ENCODE measurements at regions not wholly inside any gene's neighbourhood (a gene's known extent, or its start where the extent isn't known, plus 50 kb on each side); places are given as distances from the start of the nearest gene placed in this dataset.

DNA sequence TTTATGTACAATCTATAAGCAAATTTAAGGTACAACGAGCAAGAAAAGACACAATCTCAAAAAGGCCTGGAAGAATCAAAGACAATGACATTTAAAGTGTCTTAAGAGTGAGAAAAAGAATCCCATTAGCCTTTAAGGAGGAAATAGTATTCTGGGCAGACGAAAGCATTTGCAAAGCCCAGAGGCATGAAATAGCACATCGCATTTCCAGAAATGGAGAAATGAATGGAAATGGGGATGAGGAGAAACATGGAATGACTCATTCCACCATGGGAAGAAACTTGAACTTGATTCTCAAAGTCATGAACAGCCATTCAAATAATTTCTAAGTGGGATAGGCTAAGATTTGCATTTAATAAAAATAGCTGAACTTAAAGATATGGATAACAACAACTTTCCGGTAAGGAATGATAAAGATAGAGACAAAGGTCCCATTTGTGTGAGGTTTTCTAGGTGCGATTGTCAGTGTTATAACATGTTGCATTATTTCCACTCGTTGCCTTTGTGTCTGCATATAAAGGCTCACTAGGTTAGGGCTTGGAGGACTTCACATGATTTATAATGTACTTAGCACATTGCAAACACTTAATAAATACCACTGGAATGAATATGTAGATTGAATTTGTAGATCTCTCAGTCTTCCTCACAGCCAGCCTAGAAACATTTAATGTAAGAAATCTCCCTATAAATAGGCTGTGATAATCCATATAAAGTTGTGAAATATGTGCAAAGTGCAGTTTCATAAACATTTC, 310.3 kb upstream of the KLF6 start:
- Histone ChIP-seq H3K36me3 (no peaks in the 10 kb centered on the region), H3K9me3 (no peaks in the 10 kb centered on the region), H3K4me3 (no peak overlapping the region), H3K27me3 (no peaks in the 10 kb centered on the region), H3K27ac (no peak overlapping the region), H3K4me1 (no peaks in the 10 kb centered on the region)
- no peak for DNase-seq (ENCODE audit: low spot score in 2 of 2)
- no peak for TF ChIP-seq EP300 (IDR thresholded peaks at IDR 0.05)
- TF ChIP-seq, protein P1, sequence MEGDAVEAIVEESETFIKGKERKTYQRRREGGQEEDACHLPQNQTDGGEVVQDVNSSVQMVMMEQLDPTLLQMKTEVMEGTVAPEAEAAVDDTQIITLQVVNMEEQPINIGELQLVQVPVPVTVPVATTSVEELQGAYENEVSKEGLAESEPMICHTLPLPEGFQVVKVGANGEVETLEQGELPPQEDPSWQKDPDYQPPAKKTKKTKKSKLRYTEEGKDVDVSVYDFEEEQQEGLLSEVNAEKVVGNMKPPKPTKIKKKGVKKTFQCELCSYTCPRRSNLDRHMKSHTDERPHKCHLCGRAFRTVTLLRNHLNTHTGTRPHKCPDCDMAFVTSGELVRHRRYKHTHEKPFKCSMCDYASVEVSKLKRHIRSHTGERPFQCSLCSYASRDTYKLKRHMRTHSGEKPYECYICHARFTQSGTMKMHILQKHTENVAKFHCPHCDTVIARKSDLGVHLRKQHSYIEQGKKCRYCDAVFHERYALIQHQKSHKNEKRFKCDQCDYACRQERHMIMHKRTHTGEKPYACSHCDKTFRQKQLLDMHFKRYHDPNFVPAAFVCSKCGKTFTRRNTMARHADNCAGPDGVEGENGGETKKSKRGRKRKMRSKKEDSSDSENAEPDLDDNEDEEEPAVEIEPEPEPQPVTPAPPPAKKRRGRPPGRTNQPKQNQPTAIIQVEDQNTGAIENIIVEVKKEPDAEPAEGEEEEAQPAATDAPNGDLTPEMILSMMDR (IDR thresholded peaks at IDR 0.05), result no peak
- no peak for TF ChIP-seq POLR2A (IDR thresholded peaks at IDR 0.05)
- no peak for TF ChIP-seq POLR2AphosphoS5 (IDR thresholded peaks at IDR 0.05)
- 80% methylated on average over 6 of the region's 6 CpGs for WGBS

DNA sequence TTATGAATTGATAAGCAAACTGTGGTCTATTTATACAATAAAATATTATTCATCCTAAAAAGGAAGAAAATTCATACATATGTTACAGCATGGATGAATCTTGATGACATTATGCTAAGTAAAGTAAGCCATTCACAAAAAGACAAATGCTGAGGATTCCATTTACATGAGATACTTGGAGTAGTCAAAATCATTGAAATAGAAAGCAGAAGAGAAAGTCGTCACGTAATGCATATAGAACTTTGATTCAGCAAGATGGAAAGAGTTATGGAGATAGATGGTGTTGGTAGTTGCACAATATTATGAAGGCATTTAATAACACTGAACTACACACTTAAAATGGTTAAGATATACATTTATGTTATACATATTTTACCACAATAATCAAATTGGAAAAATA, 309.7 kb upstream of the KLF6 start:
- WGBS, result 84% methylated on average over 2 of the region's 2 CpGs
- no peak for DNase-seq (ENCODE audit: low spot score in 2 of 2)
- Histone ChIP-seq H3K27me3 (no peaks in the 10 kb centered on the region), H3K27ac (no peak overlapping the region), H3K4me1 (no peaks in the 10 kb centered on the region), H3K4me3 (no peak overlapping the region), H3K9me3 (no peaks in the 10 kb centered on the region), H3K36me3 (no peaks in the 10 kb centered on the region)
- TF ChIP-seq, protein P1 (IDR thresholded peaks at IDR 0.05), result no peak
- TF ChIP-seq POLR2AphosphoS5 (IDR thresholded peaks at IDR 0.05) (no peak), EP300 (IDR thresholded peaks at IDR 0.05) (no peak), POLR2A (IDR thresholded peaks at IDR 0.05) (no peak)

DNA sequence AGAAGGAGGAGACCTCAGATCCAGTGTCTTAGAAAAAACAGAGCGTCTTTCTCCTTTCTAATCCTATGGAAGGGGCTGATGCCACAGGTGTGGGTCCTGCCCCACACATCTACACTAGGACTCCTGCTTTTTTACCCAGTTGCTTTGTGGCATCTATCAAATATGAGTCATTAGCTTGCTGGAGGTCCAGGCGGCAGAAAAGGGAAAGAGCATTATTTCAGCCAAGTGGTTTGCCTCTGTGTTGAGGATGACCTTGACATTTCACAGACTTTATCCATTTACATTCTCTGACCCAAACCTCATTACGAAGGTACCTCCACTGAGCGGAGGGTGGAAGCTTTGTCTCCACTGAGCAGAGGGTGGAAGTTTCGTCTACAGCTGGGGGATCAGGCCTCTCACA, 308.4 kb upstream of the KLF6 start:
- no peaks in the 10 kb centered on the region for H3K4me1 ChIP-seq
- no peak overlapping the region for H3K27ac ChIP-seq
- no peak for DNase-seq (ENCODE audit: low spot score in 2 of 2)
- TF ChIP-seq POLR2A (IDR thresholded peaks at IDR 0.05) (no peak), POLR2AphosphoS5 (IDR thresholded peaks at IDR 0.05) (no peak), EP300 (IDR thresholded peaks at IDR 0.05) (no peak)
- TF ChIP-seq, protein P1 (IDR thresholded peaks at IDR 0.05), result no peak
- no peaks in the 10 kb centered on the region for H3K9me3 ChIP-seq
- no peaks in the 10 kb centered on the region for H3K36me3 ChIP-seq
- no peak overlapping the region for H3K4me3 ChIP-seq
- 93% methylated on average over 5 of the region's 5 CpGs for WGBS
- H3K27me3 ChIP-seq, result no peaks in the 10 kb centered on the region

DNA sequence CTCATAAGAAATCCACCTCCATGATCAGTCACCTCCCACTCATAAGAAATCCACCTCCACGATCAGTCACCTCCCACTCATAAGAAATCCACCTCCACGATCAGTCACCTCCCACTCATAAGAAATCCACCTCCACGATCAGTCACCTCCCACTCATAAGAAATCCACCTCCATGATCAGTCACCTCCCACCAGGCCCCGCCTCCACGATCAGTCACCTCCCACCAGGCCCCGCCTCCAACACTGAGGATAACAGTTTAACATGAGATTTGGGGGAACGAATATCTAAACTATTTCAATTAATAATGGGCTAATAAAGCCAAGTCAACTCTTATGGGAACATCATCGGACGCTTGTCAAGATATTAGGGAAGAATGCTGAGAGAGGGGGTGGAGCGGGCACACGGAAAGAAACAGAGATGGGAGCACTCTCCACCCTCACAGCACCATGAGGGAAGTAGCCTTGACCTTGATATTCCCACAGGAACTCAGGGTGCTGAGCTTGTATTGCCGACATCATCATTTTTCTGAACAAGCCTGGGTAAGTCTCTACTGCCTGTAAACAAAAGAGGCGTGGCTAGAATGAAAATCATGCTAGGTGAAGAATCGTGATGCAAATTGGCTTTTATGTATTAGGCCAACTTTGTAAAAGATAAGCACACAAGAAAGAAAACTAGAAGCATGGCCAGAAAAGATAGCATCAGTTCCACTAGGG, 303.5 kb upstream of the KLF6 start:
- H3K4me1 ChIP-seq, result peaks cover 9% of the 10 kb centered on the region
- TF ChIP-seq EP300 (IDR thresholded peaks at IDR 0.05), result no peak
- TF ChIP-seq POLR2AphosphoS5 (IDR thresholded peaks at IDR 0.05), result no peak
- TF ChIP-seq, protein P1 (IDR thresholded peaks at IDR 0.05), result no peak
- TF ChIP-seq POLR2A (IDR thresholded peaks at IDR 0.05), result no peak
- no peaks in the 10 kb centered on the region for H3K9me3 ChIP-seq
- H3K4me3 ChIP-seq, result no peak overlapping the region
- no peak overlapping the region for H3K27ac ChIP-seq
- H3K27me3 ChIP-seq, result no peaks in the 10 kb centered on the region
- no peak for DNase-seq (ENCODE audit: low spot score in 2 of 2)
- H3K36me3 ChIP-seq, result no peaks in the 10 kb centered on the region
- WGBS, result 87% methylated on average over 14 of the region's 14 CpGs

DNA sequence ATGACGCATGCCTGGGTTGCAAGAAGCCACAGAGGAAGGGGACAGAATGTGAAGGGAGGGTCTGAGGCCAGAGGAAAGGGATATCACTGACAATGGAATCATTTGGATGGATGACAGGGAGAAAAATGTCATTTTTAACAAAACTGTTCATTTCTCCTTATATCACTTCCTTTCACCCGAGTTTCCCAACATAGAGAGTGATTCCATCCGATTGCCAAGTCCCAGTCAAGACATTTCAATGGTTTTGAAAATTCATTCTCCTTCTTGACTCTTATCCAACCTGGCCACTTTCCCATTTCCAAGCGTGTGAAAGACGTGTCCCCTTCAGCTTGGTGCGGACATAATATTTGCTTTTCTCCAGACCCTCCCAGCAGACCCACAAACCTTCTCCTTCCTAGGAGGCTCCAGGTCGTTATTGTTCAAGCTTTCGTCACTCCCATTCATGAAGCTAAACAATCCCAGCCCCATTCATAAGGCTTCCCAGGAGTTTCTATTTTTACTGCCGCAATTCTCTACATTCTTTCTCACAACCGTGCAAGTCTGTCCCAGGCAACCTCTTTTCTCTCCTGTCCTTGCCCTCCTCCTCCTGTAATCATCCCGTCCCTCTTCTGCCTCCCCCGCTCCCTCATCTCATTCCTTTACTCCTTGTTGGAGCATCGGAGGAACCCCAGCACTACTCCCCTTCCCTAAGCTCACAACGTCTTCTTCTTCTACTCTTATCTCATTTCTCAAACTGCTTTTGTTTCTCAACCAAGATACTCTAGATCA, 301.3 kb upstream of the KLF6 start:
- no peak for DNase-seq (ENCODE audit: low spot score in 2 of 2)
- TF ChIP-seq POLR2AphosphoS5 (IDR thresholded peaks at IDR 0.05) (no peak), EP300 (IDR thresholded peaks at IDR 0.05) (no peak), POLR2A (IDR thresholded peaks at IDR 0.05) (no peak)
- TF ChIP-seq, protein P1 (IDR thresholded peaks at IDR 0.05), result no peak
- Histone ChIP-seq H3K4me3 (no peak overlapping the region), H3K36me3 (no peaks in the 10 kb centered on the region), H3K27me3 (no peaks in the 10 kb centered on the region), H3K4me1 (peaks cover 21% of the 10 kb centered on the region), H3K9me3 (no peaks in the 10 kb centered on the region), H3K27ac (no peak overlapping the region)
- WGBS, result 66% methylated on average over 14 of the region's 14 CpGs
